T-helper 17 cell (primary cell): ENCODE measurements at regions not wholly inside any gene's neighbourhood (a gene's known extent, or its start where the extent isn't known, plus 50 kb on each side); places are given as distances from the start of the nearest gene placed in this dataset.
A peak's percentile ranks its signal among the peaks of the same experiment; 100 is the strongest.

Experiments
- ATAC-seq: fragments of 150-1000 bp; cut with Tn5 transposase; 2 replicates; pipeline ENCODE4 v1.10.0; 2021; ENCODE audit warnings: mild to moderate bottlenecking, moderate library complexity
- DNase-seq, 3 donors: peaks; one replicate each; pipeline versions ENCODE4 v3.0.0 to v3.0.0-alpha.2; 2020 to 2021
- H3K9me3 ChIP-seq: one replicate; pipeline ENCODE4 v1.7.0; 2013; ENCODE audit warnings: low read length, mild to moderate bottlenecking; ENCODE audit not compliant: control insufficient read depth, poor library complexity, severe bottlenecking
- H3K27ac Mint-ChIP-seq: one replicate; pipeline ENCODE4 v1.8.0; 2022; ENCODE audit warnings: mild to moderate bottlenecking, moderate library complexity, mixed read lengths
- H3K27me3 Mint-ChIP-seq: one replicate; pipeline ENCODE4 v1.8.0; 2022; ENCODE audit warnings: mixed read lengths
- H3K36me3 Mint-ChIP-seq: one replicate; pipeline ENCODE4 v1.8.0; 2022; ENCODE audit warnings: low read depth, mixed read lengths
- H3K4me1 Mint-ChIP-seq: one replicate; pipeline ENCODE4 v1.8.0; 2022; ENCODE audit warnings: mild to moderate bottlenecking, mixed read lengths
- H3K4me3 Mint-ChIP-seq: one replicate; pipeline ENCODE4 v1.8.0; 2022; ENCODE audit warnings: mild to moderate bottlenecking, moderate library complexity, mixed read lengths

DNA sequence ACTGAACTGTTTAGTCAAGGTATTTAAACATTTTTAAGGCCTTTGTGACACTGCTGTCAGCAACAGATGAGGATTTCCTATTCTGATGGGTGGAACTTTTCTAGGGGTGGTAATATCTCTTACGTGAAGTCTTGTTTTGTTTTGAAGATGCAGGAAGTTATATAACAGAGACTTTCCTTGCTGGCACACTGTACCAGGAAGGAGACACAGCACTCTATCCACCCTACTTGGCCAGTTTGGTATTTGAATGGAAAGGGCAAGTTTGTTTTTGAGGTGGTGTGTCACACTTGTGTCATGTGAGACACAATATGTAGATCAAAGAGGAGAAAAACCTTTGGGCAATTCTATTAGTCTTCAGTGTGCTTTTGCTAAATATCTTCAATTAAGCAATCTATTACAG is 51.6 kb upstream of the SRP54 start:
- peak in 2 of 3 donors; percentile 16 to 21 for DNase-seq
- peak; percentile 93 for ATAC-seq
- no peaks in the 10 kb centered on the region for H3K36me3 Mint-ChIP-seq
- H3K27ac Mint-ChIP-seq: peak overlapping the region; percentile 96
- peaks cover 18% of the 10 kb centered on the region for H3K4me1 Mint-ChIP-seq
- peak overlapping the region; percentile 77 for H3K4me3 Mint-ChIP-seq
- H3K27me3 Mint-ChIP-seq: no peaks in the 10 kb centered on the region
- no peaks in the 10 kb centered on the region for H3K9me3 ChIP-seq

- Mint-ChIP-seq H3K4me1 (peaks cover 18% of the 10 kb centered on the region), H3K27me3 (no peaks in the 10 kb centered on the region), H3K27ac (peak overlapping the region; percentile 96), H3K36me3 (no peaks in the 10 kb centered on the region), H3K4me3 (peak overlapping the region; percentile 82)
- no peaks in the 10 kb centered on the region for H3K9me3 ChIP-seq
- peak; percentile 60 for ATAC-seq
- DNase-seq: no peak
These were observed 52.2 kb upstream of the SRP54 start for GRCh38 chr14:34930591-34931091.

DNA sequence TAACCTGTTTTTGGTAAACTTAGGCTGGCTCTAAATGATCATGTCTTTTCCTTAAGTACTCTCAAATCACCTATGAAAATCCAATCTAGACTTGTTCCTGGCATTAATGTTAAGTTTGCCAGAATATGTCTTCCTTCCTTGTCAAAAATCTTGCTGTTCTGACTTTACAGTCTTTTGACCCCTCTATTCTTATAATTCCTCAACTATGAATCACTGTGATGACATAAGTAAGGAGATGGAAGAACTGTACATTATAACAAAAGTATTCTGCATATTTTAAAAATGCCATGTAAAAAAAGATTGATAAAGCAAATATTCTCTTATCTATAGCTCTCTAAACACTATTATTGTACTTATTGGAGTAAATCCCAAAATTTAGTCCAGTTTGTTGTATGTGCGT is 51.4 kb upstream of the BAZ1A start:
- Mint-ChIP-seq H3K27ac (no peak overlapping the region), H3K27me3 (no peaks in the 10 kb centered on the region), H3K4me1 (peaks cover 18% of the 10 kb centered on the region), H3K36me3 (no peaks in the 10 kb centered on the region), H3K4me3 (no peak overlapping the region)
- ATAC-seq (no peak), DNase-seq (no peak)
- no peaks in the 10 kb centered on the region for H3K9me3 ChIP-seq
